ENCODE measurements at regions not wholly inside any gene's neighbourhood (a gene's known extent, or its start where the extent isn't known, plus 50 kb on each side); places are given as distances from the start of the nearest gene placed in this dataset.

DNA sequence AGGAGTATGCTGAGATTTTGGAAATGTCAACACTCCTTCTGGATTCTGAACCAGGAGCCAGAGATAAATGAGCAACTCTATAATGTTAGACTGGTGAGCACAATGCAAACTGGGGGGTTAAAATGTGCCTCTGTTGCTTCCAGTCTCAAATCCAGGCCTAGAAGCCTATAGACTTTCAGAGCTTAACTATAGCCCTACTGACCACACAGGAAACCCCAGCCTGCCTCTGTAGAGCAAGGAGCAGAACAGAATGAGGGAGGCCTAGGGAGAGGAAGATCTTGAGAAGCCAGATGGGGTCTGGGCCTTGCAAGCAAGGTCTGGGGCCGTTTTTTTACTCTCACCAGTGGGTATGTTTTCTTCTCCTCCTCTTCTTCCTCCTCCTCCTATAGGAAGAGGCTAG lies 225.4 kb upstream of the KITLG start:
- TF ChIP-seq, protein P1, sequence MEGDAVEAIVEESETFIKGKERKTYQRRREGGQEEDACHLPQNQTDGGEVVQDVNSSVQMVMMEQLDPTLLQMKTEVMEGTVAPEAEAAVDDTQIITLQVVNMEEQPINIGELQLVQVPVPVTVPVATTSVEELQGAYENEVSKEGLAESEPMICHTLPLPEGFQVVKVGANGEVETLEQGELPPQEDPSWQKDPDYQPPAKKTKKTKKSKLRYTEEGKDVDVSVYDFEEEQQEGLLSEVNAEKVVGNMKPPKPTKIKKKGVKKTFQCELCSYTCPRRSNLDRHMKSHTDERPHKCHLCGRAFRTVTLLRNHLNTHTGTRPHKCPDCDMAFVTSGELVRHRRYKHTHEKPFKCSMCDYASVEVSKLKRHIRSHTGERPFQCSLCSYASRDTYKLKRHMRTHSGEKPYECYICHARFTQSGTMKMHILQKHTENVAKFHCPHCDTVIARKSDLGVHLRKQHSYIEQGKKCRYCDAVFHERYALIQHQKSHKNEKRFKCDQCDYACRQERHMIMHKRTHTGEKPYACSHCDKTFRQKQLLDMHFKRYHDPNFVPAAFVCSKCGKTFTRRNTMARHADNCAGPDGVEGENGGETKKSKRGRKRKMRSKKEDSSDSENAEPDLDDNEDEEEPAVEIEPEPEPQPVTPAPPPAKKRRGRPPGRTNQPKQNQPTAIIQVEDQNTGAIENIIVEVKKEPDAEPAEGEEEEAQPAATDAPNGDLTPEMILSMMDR (conservative IDR thresholded peaks at IDR 0.05): no peak
- TF ChIP-seq EZH2 (IDR thresholded peaks at IDR 0.05; ENCODE audit: low read depth): no peak
